ENCODE measurements at regions not wholly inside any gene's neighbourhood (a gene's known extent, or its start where the extent isn't known, plus 50 kb on each side); places are given as distances from the start of the nearest gene placed in this dataset.

- no peak for TF ChIP-seq EZH2 (IDR thresholded peaks at IDR 0.05)
- no peak for TF ChIP-seq POLR2AphosphoS5 (IDR thresholded peaks at IDR 0.05; ENCODE audit: borderline replicate concordance, low read depth, low read length)
- TF ChIP-seq FOXP2 (optimal IDR thresholded peaks at IDR 0.05; ENCODE audit: control extremely low read depth, extremely low read length, insufficient read depth): no peak
Observed at GRCh38 chr10:114872519-114873087, 51.0 kb downstream of the FHIP2A start.
